GM19240 (cell line): ENCODE measurements at regions not wholly inside any gene's neighbourhood (a gene's known extent, or its start where the extent isn't known, plus 50 kb on each side); places are given as distances from the start of the nearest gene placed in this dataset.
"Not testable (repeated sequence)": the region's sequence is repeated elsewhere in the genome, so short reads cannot be mapped to it uniquely, and the experiment has no call there.

Experiments used
- DNase-seq: peaks from one replicate; pipeline ENCODE4 v3.0.0; 2011; ENCODE audit warnings: low spot score; ENCODE audit not compliant: insufficient read length

GRCh38 chr9:21597284-21597683 is 115.2 kb upstream of the IFNE start:
- no peak for DNase-seq

GRCh38 chr9:21598749-21599148 is 116.6 kb upstream of the IFNE start:
- no peak for DNase-seq

- no peak for DNase-seq
Observed at GRCh38 chr9:21605489-21605931, 123.4 kb upstream of the IFNE start.

GRCh38 chr9:21607576-21607975 is 125.5 kb upstream of the IFNE start:
- no peak for DNase-seq

- DNase-seq: no peak
Observed at GRCh38 chr9:21608200-21608599, 126.1 kb upstream of the IFNE start.

- DNase-seq: no peak
Observed at GRCh38 chr9:21609506-21609905, 127.4 kb upstream of the IFNE start.

- no peak for DNase-seq
Observed at GRCh38 chr9:21611891-21612290, 129.8 kb upstream of the IFNE start.

GRCh38 chr9:21615018-21615417 is 132.9 kb upstream of the IFNE start:
- DNase-seq: no peak

- DNase-seq: no peak
Observed at GRCh38 chr9:21615446-21615845, 133.3 kb upstream of the IFNE start.

GRCh38 chr9:21616082-21616778 is 134.1 kb upstream of the IFNE start:
- DNase-seq: no peak

GRCh38 chr9:21624675-21625644 is 142.8 kb upstream of the IFNE start:
- DNase-seq: no peak

GRCh38 chr9:21626493-21626892 is 144.4 kb upstream of the IFNE start:
- DNase-seq: no peak

GRCh38 chr9:21628954-21629353 is 146.8 kb upstream of the IFNE start:
- DNase-seq: not testable (repeated sequence)

GRCh38 chr9:21634951-21635350 is 152.8 kb upstream of the IFNE start:
- DNase-seq: no peak

GRCh38 chr9:21638104-21638503 is 156.0 kb upstream of the IFNE start:
- no peak for DNase-seq

GRCh38 chr9:21653091-21653490 is 149.3 kb upstream of the MTAP start:
- no peak for DNase-seq

GRCh38 chr9:21653589-21653988 is 148.8 kb upstream of the MTAP start:
- DNase-seq: no peak

- DNase-seq: no peak
Observed at GRCh38 chr9:21656776-21657674, 145.4 kb upstream of the MTAP start.

GRCh38 chr9:21657966-21658667 is 144.3 kb upstream of the MTAP start:
- DNase-seq: no peak

- no peak for DNase-seq
Observed at GRCh38 chr9:21660976-21661375, 141.5 kb upstream of the MTAP start.

- no peak for DNase-seq
Observed at GRCh38 chr9:21661626-21662025, 140.8 kb upstream of the MTAP start.
